ENCODE measurements at regions not wholly inside any gene's neighbourhood (a gene's known extent, or its start where the extent isn't known, plus 50 kb on each side); places are given as distances from the start of the nearest gene placed in this dataset.

DNA sequence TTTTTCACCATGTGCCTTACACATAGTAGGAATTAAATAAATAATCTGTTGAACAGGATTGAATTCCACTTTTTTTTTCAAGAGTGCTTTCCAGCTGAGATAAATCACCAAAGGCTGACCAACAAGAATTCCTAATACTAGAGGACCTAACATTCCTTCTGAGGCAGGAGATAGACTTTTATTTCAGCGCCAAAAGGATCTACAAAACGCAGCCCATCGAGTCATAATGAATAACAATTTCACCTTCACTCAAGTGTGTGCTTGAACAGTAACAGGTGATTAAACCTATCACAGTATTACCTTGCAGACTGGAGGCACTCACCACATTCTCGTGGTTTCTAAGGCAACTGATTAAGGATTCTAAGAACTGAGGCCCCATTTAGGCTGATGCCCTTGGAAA lies 224.3 kb upstream of the ATP2B1 start:
- H3K27me3 ChIP-seq (ENCODE audit: control insufficient read depth in 4 of 4, insufficient read depth in 4 of 4, low read length in 3 of 4): no peaks in the 10 kb centered on the region
- no peaks in the 10 kb centered on the region for H3K9me3 ChIP-seq (ENCODE audit: control insufficient read depth in 4 of 4, low read length in 3 of 4)
- no peak for DNase-seq (ENCODE audit: low spot score)
- no peak overlapping the region for H3K27ac ChIP-seq (ENCODE audit: low read depth in 1 of 2, low read length in 2 of 2)
- H3K36me3 ChIP-seq (ENCODE audit: control insufficient read depth in 4 of 4, insufficient read depth in 3 of 4, low read depth in 1 of 4, low read length in 3 of 4): no peaks in the 10 kb centered on the region
- 91% methylated on average over 4 of the region's 4 CpGs for WGBS
- no peak overlapping the region for H3K4me3 ChIP-seq (ENCODE audit: low read depth in 1 of 3, low read length in 3 of 3)
- no peaks in the 10 kb centered on the region for H3K4me1 ChIP-seq (ENCODE audit: control insufficient read depth in 4 of 4, insufficient read depth in 4 of 4, low read length in 3 of 4)
- TF ChIP-seq, protein P1, sequence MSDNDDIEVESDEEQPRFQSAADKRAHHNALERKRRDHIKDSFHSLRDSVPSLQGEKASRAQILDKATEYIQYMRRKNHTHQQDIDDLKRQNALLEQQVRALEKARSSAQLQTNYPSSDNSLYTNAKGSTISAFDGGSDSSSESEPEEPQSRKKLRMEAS (IDR thresholded peaks at IDR 0.05): no peak
- TF ChIP-seq FOXA2 (IDR thresholded peaks at IDR 0.05): no peak
- TF ChIP-seq EGR1 (IDR thresholded peaks at IDR 0.05; ENCODE audit: low read depth in 2 of 2): no peak
- TF ChIP-seq, protein P2, sequence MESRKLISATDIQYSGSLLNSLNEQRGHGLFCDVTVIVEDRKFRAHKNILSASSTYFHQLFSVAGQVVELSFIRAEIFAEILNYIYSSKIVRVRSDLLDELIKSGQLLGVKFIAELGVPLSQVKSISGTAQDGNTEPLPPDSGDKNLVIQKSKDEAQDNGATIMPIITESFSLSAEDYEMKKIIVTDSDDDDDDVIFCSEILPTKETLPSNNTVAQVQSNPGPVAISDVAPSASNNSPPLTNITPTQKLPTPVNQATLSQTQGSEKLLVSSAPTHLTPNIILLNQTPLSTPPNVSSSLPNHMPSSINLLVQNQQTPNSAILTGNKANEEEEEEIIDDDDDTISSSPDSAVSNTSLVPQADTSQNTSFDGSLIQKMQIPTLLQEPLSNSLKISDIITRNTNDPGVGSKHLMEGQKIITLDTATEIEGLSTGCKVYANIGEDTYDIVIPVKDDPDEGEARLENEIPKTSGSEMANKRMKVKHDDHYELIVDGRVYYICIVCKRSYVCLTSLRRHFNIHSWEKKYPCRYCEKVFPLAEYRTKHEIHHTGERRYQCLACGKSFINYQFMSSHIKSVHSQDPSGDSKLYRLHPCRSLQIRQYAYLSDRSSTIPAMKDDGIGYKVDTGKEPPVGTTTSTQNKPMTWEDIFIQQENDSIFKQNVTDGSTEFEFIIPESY (IDR thresholded peaks at IDR 0.05): no peak
- no peak for TF ChIP-seq RXRA (IDR thresholded peaks at IDR 0.05)
- TF ChIP-seq, protein P3, sequence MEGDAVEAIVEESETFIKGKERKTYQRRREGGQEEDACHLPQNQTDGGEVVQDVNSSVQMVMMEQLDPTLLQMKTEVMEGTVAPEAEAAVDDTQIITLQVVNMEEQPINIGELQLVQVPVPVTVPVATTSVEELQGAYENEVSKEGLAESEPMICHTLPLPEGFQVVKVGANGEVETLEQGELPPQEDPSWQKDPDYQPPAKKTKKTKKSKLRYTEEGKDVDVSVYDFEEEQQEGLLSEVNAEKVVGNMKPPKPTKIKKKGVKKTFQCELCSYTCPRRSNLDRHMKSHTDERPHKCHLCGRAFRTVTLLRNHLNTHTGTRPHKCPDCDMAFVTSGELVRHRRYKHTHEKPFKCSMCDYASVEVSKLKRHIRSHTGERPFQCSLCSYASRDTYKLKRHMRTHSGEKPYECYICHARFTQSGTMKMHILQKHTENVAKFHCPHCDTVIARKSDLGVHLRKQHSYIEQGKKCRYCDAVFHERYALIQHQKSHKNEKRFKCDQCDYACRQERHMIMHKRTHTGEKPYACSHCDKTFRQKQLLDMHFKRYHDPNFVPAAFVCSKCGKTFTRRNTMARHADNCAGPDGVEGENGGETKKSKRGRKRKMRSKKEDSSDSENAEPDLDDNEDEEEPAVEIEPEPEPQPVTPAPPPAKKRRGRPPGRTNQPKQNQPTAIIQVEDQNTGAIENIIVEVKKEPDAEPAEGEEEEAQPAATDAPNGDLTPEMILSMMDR (IDR thresholded peaks at IDR 0.05; ENCODE audit: low read depth, low read length, missing input control): no peak
- TF ChIP-seq, protein P4, sequence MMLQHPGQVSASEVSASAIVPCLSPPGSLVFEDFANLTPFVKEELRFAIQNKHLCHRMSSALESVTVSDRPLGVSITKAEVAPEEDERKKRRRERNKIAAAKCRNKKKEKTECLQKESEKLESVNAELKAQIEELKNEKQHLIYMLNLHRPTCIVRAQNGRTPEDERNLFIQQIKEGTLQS (IDR thresholded peaks at IDR 0.05): no peak
- H3K9ac ChIP-seq (ENCODE audit: low read depth in 1 of 2, low read length in 2 of 2): no peak overlapping the region

DNA sequence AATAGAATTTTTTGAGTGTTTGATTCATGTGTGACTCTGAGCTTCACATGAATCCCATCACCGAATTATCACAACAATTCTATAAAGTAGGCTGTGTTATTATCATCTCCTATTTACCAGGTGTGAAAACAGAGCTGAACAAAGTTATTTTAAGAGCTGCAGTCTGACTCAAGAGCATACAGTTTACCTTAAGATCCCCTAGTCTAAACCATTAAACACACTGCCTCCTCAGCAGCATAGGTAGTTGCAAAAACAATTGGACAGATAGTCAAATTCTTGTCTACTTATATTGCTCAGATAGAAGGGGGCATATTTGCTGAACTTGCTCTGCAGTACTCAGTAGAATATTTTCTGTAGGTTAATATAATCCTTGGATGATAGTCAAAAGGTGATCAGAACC lies 219.8 kb upstream of the ATP2B1 start:
- Histone ChIP-seq H3K4me1 (ENCODE audit: control insufficient read depth in 4 of 4, insufficient read depth in 4 of 4, low read length in 3 of 4) (no peaks in the 10 kb centered on the region), H3K4me3 (ENCODE audit: low read depth in 1 of 3, low read length in 3 of 3) (no peak overlapping the region), H3K36me3 (ENCODE audit: control insufficient read depth in 4 of 4, insufficient read depth in 3 of 4, low read depth in 1 of 4, low read length in 3 of 4) (no peaks in the 10 kb centered on the region), H3K27me3 (ENCODE audit: control insufficient read depth in 4 of 4, insufficient read depth in 4 of 4, low read length in 3 of 4) (no peaks in the 10 kb centered on the region), H3K9ac (ENCODE audit: low read depth in 1 of 2, low read length in 2 of 2) (no peak overlapping the region), H3K27ac (ENCODE audit: low read depth in 1 of 2, low read length in 2 of 2) (no peak overlapping the region), H3K9me3 (ENCODE audit: control insufficient read depth in 4 of 4, low read length in 3 of 4) (no peaks in the 10 kb centered on the region)
- TF ChIP-seq, protein P1 (IDR thresholded peaks at IDR 0.05): no peak
- no peak for TF ChIP-seq GABPA (IDR thresholded peaks at IDR 0.05 in 1 of 2, conservative IDR thresholded peaks at IDR 0.05 in 1 of 2)
- TF ChIP-seq SP1 (IDR thresholded peaks at IDR 0.05): no peak
- no peak for TF ChIP-seq EGR1 (IDR thresholded peaks at IDR 0.05; ENCODE audit: low read depth in 2 of 2)
- no peak for TF ChIP-seq FOXA2 (IDR thresholded peaks at IDR 0.05)
- TF ChIP-seq YY1 (IDR thresholded peaks at IDR 0.05): no peak
- TF ChIP-seq RAD21 (IDR thresholded peaks at IDR 0.05): no peak
- TF ChIP-seq, protein P4 (IDR thresholded peaks at IDR 0.05): no peak
- TF ChIP-seq, protein P3 (IDR thresholded peaks at IDR 0.05; ENCODE audit: low read depth, low read length, missing input control): no peak
- no peak for TF ChIP-seq TAF1 (conservative IDR thresholded peaks at IDR 0.05)
- no peak for TF ChIP-seq HNF4G (IDR thresholded peaks at IDR 0.05)
- TF ChIP-seq NR2F2 (IDR thresholded peaks at IDR 0.05): no peak
- TF ChIP-seq, protein P2 (IDR thresholded peaks at IDR 0.05): no peak
- no peak for TF ChIP-seq HNF4A (conservative IDR thresholded peaks at IDR 0.05)
- 88% methylated on average over 1 of the region's 1 CpG for WGBS
- no peak for DNase-seq (ENCODE audit: low spot score)
